ENCODE measurements at regions not wholly inside any gene's neighbourhood (a gene's known extent, or its start where the extent isn't known, plus 50 kb on each side); places are given as distances from the start of the nearest gene placed in this dataset.

- Histone ChIP-seq H3K36me3 (ENCODE audit: control insufficient read depth, insufficient read depth, low read length) (no peaks in the 10 kb centered on the region), H3K27me3 (ENCODE audit: control insufficient read depth, insufficient read depth, low read length) (no peaks in the 10 kb centered on the region), H3K4me3 (ENCODE audit: low read depth, low read length) (no peak overlapping the region)
- DNase-seq (ENCODE audit: low read depth) (no peak), FAIRE-seq (no peak)
- peak; percentile 37 for TF ChIP-seq CTCF (IDR thresholded peaks at IDR 0.05; ENCODE audit: insufficient read depth, low read length, severe bottlenecking)
Measured at GRCh38 chr13:64529874-64530485, 2700.2 kb downstream of the PCDH9 start.

- H3K27me3 ChIP-seq (ENCODE audit: control insufficient read depth, insufficient read depth, low read length) = no peaks in the 10 kb centered on the region
- no peak for DNase-seq (ENCODE audit: low read depth)
- no peak for TF ChIP-seq CTCF (IDR thresholded peaks at IDR 0.05; ENCODE audit: insufficient read depth, low read length, severe bottlenecking)
- no peaks in the 10 kb centered on the region for H3K36me3 ChIP-seq (ENCODE audit: control insufficient read depth, insufficient read depth, low read length)
- FAIRE-seq = no peak
- H3K4me3 ChIP-seq (ENCODE audit: low read depth, low read length) = no peak overlapping the region
Measured at GRCh38 chr13:64528838-64529237, 2701.3 kb downstream of the PCDH9 start.

GRCh38 chr13:64527561-64527960 lies 2702.6 kb downstream of the PCDH9 start:
- FAIRE-seq = no peak
- no peaks in the 10 kb centered on the region for H3K36me3 ChIP-seq (ENCODE audit: control insufficient read depth, insufficient read depth, low read length)
- H3K27me3 ChIP-seq (ENCODE audit: control insufficient read depth, insufficient read depth, low read length) = no peaks in the 10 kb centered on the region
- no peak overlapping the region for H3K4me3 ChIP-seq (ENCODE audit: low read depth, low read length)
- peak; percentile 63 for DNase-seq (ENCODE audit: low read depth)
- TF ChIP-seq CTCF (IDR thresholded peaks at IDR 0.05; ENCODE audit: insufficient read depth, low read length, severe bottlenecking) = no peak

GRCh38 chr13:64525687-64526086 lies 2704.4 kb downstream of the PCDH9 start:
- TF ChIP-seq CTCF (IDR thresholded peaks at IDR 0.05; ENCODE audit: insufficient read depth, low read length, severe bottlenecking) = no peak
- no peak for FAIRE-seq

GRCh38 chr13:64510747-64511146 lies 2719.4 kb downstream of the PCDH9 start:
- Histone ChIP-seq H3K4me3 (ENCODE audit: low read depth, low read length) (no peak overlapping the region), H3K36me3 (ENCODE audit: control insufficient read depth, insufficient read depth, low read length) (no peaks in the 10 kb centered on the region), H3K27me3 (ENCODE audit: control insufficient read depth, insufficient read depth, low read length) (no peaks in the 10 kb centered on the region)
- DNase-seq (ENCODE audit: low read depth) = no peak
- TF ChIP-seq CTCF (IDR thresholded peaks at IDR 0.05; ENCODE audit: insufficient read depth, low read length, severe bottlenecking) = no peak
- no peak for FAIRE-seq

More at GRCh38 chr13:64525687-64526086, 2704.4 kb downstream of the PCDH9 start:
- DNase-seq (ENCODE audit: low read depth) = no peak
- H3K27me3 ChIP-seq (ENCODE audit: control insufficient read depth, insufficient read depth, low read length) = no peaks in the 10 kb centered on the region
- no peaks in the 10 kb centered on the region for H3K36me3 ChIP-seq (ENCODE audit: control insufficient read depth, insufficient read depth, low read length)
- no peak overlapping the region for H3K4me3 ChIP-seq (ENCODE audit: low read depth, low read length)

GRCh38 chr13:64506246-64506645 lies 2723.9 kb downstream of the PCDH9 start:
- Histone ChIP-seq H3K36me3 (ENCODE audit: control insufficient read depth, insufficient read depth, low read length) (no peaks in the 10 kb centered on the region), H3K27me3 (ENCODE audit: control insufficient read depth, insufficient read depth, low read length) (no peaks in the 10 kb centered on the region), H3K4me3 (ENCODE audit: low read depth, low read length) (no peak overlapping the region)
- DNase-seq (ENCODE audit: low read depth) (no peak), FAIRE-seq (no peak)
- TF ChIP-seq CTCF (IDR thresholded peaks at IDR 0.05; ENCODE audit: insufficient read depth, low read length, severe bottlenecking) = no peak
